ENCODE measurements at regions not wholly inside any gene's neighbourhood (a gene's known extent, or its start where the extent isn't known, plus 50 kb on each side); places are given as distances from the start of the nearest gene placed in this dataset.

DNA sequence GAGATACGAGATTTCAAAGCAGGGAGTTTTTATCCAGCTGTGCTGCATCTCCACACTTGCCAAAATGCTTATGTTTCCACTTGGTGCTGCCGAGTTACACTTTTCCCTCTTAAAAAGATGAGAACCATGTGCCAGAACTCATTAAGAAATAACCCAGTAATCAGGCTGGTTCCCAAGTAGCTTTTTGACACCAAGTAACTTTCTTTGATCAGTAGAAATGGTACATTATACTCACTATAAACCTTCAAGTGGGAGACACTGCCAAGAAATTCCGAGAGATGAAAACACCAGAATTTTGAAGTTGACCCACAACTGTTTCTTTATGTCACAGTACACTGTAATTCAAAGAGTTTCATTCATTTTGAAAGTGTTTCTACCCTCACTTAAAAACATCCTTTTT is 164.6 kb upstream of the CCDC54 start:
- H2AFZ ChIP-seq = no peak overlapping the region
- H3K27me3 ChIP-seq = no peaks in the 10 kb centered on the region
- no peaks in the 10 kb centered on the region for H3K9me2 ChIP-seq (replicated peaks; ENCODE audit: insufficient read depth)
- H3K79me2 ChIP-seq = no peaks in the 10 kb centered on the region
- no peaks in the 10 kb centered on the region for H3K36me3 ChIP-seq (replicated peaks; ENCODE audit: insufficient read depth, low read depth)
- no peak for DNase-seq (ENCODE audit: low spot score)
- H4K20me1 ChIP-seq (ENCODE audit: insufficient read depth, poor library complexity, severe bottlenecking) = no peaks in the 10 kb centered on the region
- no peak overlapping the region for H3K4me2 ChIP-seq
- H3K9me3 ChIP-seq (ENCODE audit: low read depth) = no peaks in the 10 kb centered on the region
- H3K27ac ChIP-seq = no peak overlapping the region
- TF ChIP-seq EZH2 (IDR thresholded peaks at IDR 0.05; ENCODE audit: borderline replicate concordance) (no peak), EZH2phosphoT487 (IDR thresholded peaks at IDR 0.05; ENCODE audit: low read depth, severe bottlenecking, unreplicated experiment) (no peak)
- TF ChIP-seq, protein P1, sequence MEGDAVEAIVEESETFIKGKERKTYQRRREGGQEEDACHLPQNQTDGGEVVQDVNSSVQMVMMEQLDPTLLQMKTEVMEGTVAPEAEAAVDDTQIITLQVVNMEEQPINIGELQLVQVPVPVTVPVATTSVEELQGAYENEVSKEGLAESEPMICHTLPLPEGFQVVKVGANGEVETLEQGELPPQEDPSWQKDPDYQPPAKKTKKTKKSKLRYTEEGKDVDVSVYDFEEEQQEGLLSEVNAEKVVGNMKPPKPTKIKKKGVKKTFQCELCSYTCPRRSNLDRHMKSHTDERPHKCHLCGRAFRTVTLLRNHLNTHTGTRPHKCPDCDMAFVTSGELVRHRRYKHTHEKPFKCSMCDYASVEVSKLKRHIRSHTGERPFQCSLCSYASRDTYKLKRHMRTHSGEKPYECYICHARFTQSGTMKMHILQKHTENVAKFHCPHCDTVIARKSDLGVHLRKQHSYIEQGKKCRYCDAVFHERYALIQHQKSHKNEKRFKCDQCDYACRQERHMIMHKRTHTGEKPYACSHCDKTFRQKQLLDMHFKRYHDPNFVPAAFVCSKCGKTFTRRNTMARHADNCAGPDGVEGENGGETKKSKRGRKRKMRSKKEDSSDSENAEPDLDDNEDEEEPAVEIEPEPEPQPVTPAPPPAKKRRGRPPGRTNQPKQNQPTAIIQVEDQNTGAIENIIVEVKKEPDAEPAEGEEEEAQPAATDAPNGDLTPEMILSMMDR (IDR thresholded peaks at IDR 0.05; ENCODE audit: poor library complexity) = no peak
- WGBS (ENCODE audit: low lambda C conversion rate, missing lambda C conversion rate) = 73% methylated on average over 3 of the region's 3 CpGs
- H3K4me3 ChIP-seq = no peak overlapping the region
- H3K4me1 ChIP-seq (ENCODE audit: insufficient read depth) = peaks cover 10% of the 10 kb centered on the region

DNA sequence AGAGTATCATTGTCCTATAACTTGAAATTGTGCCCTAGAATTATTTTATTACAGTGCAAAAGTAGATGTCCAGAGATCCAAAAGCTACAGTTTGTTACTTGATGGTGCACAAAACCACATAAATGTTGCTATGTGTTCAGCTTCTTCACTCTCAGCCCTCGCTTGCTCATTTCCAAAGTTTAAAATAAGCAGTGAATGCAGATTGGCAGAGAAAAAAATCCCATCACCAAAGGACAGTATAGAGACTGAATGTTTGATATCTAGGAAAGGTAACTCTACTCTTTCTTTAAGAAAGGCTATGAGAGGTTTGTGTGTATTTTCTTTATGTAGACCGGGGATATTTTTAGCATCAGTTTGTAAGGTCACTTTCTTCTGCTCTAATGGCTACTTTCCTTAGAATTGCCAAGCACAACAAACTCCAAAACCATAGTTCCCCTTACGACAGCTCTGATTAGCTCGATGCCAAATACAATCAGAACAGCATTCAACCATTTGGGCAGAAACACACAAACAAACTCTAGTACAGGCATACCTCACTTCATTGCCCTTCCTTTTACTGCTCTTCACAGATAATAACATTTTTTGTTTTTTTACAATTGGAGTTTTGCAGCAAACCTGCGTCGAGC is 164.1 kb upstream of the CCDC54 start:
- H2AFZ ChIP-seq = no peak overlapping the region
- no peak overlapping the region for H3K4me2 ChIP-seq
- H3K27me3 ChIP-seq = no peaks in the 10 kb centered on the region
- no peak overlapping the region for H3K4me3 ChIP-seq
- TF ChIP-seq, protein P1 (IDR thresholded peaks at IDR 0.05; ENCODE audit: poor library complexity) = no peak
- TF ChIP-seq EZH2 (IDR thresholded peaks at IDR 0.05; ENCODE audit: borderline replicate concordance) (no peak), EZH2phosphoT487 (IDR thresholded peaks at IDR 0.05; ENCODE audit: low read depth, severe bottlenecking, unreplicated experiment) (no peak)
- H3K4me1 ChIP-seq (ENCODE audit: insufficient read depth) = peaks cover 10% of the 10 kb centered on the region
- H4K20me1 ChIP-seq (ENCODE audit: insufficient read depth, poor library complexity, severe bottlenecking) = no peaks in the 10 kb centered on the region
- H3K36me3 ChIP-seq (replicated peaks; ENCODE audit: insufficient read depth, low read depth) = no peaks in the 10 kb centered on the region
- WGBS (ENCODE audit: low lambda C conversion rate, missing lambda C conversion rate) = 91% methylated on average over 6 of the region's 6 CpGs
- H3K27ac ChIP-seq = no peak overlapping the region
- no peaks in the 10 kb centered on the region for H3K79me2 ChIP-seq
- no peaks in the 10 kb centered on the region for H3K9me2 ChIP-seq (replicated peaks; ENCODE audit: insufficient read depth)
- H3K9me3 ChIP-seq (ENCODE audit: low read depth) = no peaks in the 10 kb centered on the region
- DNase-seq (ENCODE audit: low spot score) = no peak

DNA sequence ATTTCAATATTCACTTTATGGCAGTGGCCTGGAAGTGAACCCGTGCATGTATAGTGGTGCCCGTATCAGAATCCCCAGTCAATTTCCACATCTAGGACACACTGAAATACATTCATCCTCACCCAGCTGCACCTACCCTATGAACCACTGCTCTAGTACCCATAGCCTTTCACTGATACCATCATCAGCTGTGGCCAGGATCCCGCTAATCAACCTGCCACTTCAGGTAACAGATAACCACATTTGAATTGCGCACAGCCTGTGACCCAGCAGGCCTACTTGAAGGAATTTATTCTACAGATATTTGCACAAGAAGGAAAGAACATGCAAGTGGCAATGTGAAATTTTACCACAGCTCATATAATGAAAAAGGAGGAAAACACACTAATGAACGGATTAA is 161.0 kb upstream of the CCDC54 start:
- Histone ChIP-seq H3K4me1 (ENCODE audit: insufficient read depth) (no peaks in the 10 kb centered on the region), H3K79me2 (no peaks in the 10 kb centered on the region), H3K27ac (peak overlapping the region; percentile 88), H3K36me3 (replicated peaks; ENCODE audit: insufficient read depth, low read depth) (no peaks in the 10 kb centered on the region), H3K9me3 (ENCODE audit: low read depth) (no peaks in the 10 kb centered on the region), H3K4me2 (no peak overlapping the region), H3K27me3 (no peaks in the 10 kb centered on the region), H3K4me3 (no peak overlapping the region), H2AFZ (no peak overlapping the region), H3K9me2 (replicated peaks; ENCODE audit: insufficient read depth) (no peaks in the 10 kb centered on the region), H4K20me1 (ENCODE audit: insufficient read depth, poor library complexity, severe bottlenecking) (no peaks in the 10 kb centered on the region)
- TF ChIP-seq EZH2 (IDR thresholded peaks at IDR 0.05; ENCODE audit: borderline replicate concordance) (no peak), EZH2phosphoT487 (IDR thresholded peaks at IDR 0.05; ENCODE audit: low read depth, severe bottlenecking, unreplicated experiment) (no peak)
- TF ChIP-seq, protein P1 (IDR thresholded peaks at IDR 0.05; ENCODE audit: poor library complexity) = no peak
- DNase-seq (ENCODE audit: low spot score) = no peak
- WGBS (ENCODE audit: low lambda C conversion rate, missing lambda C conversion rate) = 87% methylated on average over 5 of the region's 5 CpGs
